ENCODE measurements at regions not wholly inside any gene's neighbourhood (a gene's known extent, or its start where the extent isn't known, plus 50 kb on each side); places are given as distances from the start of the nearest gene placed in this dataset.
A peak's percentile ranks its signal among the peaks of the same experiment; 100 is the strongest.

DNA sequence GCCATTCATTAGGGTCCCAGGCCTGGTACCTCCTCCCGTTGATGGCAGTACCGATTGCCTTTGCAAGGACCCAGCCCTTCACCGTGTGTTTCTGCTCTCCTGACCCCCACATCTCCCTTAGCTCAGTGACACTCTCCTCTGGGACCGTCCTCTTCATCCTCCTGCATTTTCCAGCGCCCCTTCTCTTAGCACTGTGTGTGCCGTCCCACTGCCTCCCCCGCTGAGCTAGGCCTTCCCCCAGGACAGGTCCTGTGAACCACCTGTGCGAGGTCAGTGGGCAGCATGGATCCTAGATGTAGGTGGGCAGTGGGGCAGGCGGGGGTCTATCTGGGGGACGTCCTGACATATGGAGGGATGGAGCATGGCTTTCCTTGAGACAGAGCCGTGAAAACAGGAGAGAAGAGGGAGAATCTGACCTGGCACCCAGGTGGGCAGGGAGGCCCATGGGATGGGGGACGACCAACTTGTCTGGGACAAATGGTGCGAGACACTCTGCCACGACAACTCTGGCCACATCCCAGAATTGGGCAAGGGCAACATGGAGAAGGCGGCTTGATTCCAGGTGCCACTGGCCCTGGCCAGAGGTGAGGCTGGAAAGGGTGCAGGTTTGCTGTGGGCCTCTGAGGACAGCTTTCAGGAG, 87.7 kb upstream of the ALDH1L1 start:
- CTCF ChIA-PET = interaction anchor here in 1 of 2 donors (0.6 kb wide), 1 partner anchor 200 kb away, joined by 3 read pairs; no protein-coding TSS in a partner anchor
- H3K27ac ChIP-seq (ENCODE audit: low read length) = no peak overlapping the region
- Mint-ChIP-seq H3K27ac (peak overlapping the region in 1 of 2 donors; percentile 52), H3K9me3 (no peaks in the 10 kb centered on the region), H3K27me3 (peaks cover 15 to 30% of the 10 kb centered on the region in 2 donors), H3K4me1 (peaks cover 0 to 6% (median 0%) of the 10 kb centered on the region in 3 donors), H3K36me3 (no peaks in the 10 kb centered on the region), H3K4me3 (no peak overlapping the region)
- peaks cover 0 to 51% of the 10 kb centered on the region in 2 experiments for H3K27me3 ChIP-seq (replicated peaks in 1 of 2; ENCODE audit: control insufficient read depth in 2 of 2, extremely low read depth in 1 of 2, insufficient read depth in 2 of 2, low read length in 1 of 2)
- DNase-seq (no peak), ATAC-seq (replicated peaks in 1 of 4) (no peak)
- H3K4me1 ChIP-seq (ENCODE audit: control insufficient read depth in 1 of 2, extremely low read depth in 1 of 2, insufficient read depth in 2 of 2, low read length in 2 of 2) = no peaks in the 10 kb centered on the region
- H3K4me3 ChIP-seq (ENCODE audit: control insufficient read depth in 1 of 2, extremely low read depth in 1 of 2, low read length in 1 of 2) = no peak overlapping the region
- POLR2A ChIA-PET = no interaction called here
- WGBS (ENCODE audit: insufficient coverage) = 66% methylated on average over 12 of the region's 15 CpGs
- no peaks in the 10 kb centered on the region for H3K9me3 ChIP-seq
- H3K36me3 ChIP-seq (ENCODE audit: control insufficient read depth in 2 of 2, extremely low read depth in 1 of 2, insufficient read depth in 1 of 2, low read length in 1 of 2) = no peaks in the 10 kb centered on the region

DNA sequence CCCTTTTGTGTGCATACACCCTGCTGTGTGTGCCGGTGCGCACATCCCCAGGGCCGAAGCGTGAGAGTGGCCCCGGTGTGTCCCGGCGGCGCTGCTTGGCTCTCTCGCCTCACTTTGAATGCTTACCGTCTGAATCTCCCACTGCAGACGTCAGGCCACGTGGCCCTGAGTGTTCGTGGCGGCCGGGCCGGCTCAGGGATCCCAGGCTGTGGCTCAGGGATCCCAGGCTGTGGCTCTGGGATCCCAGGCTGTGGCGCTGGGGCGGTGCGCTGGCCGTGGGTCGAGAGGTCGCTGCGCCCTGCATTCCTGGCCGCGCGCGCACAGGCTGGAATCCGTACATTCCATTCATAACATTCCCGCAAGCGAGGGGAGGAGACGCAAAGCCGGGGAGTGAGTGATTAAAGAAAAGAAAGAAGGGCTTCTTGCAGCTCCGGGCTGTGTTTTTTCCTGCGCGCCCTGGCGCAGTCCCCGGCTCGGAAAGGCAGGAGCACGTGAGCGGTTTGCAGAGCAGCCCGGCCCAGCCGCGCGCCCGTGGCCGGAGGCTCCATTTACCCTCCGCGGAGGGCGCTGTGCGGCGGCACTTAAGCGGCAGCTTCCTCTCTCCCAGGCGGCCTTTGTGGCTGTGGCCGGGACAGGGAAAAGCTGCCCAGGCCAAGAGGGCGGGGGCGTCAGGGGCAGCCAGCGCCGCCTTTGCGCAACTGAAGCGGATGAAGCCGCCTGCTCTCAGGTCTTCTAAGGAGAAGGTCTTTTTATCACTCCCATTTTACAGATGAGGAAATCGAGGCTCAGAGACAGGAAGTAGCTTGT, 87.0 kb upstream of the ALDH1L1 start:
- Mint-ChIP-seq H3K27me3 (peaks cover 20 to 31% of the 10 kb centered on the region in 2 donors), H3K36me3 (no peaks in the 10 kb centered on the region), H3K27ac (no peak overlapping the region), H3K9me3 (no peaks in the 10 kb centered on the region), H3K4me3 (no peak overlapping the region), H3K4me1 (peaks cover 0 to 6% (median 0%) of the 10 kb centered on the region in 3 donors)
- Histone ChIP-seq H3K36me3 (ENCODE audit: control insufficient read depth in 2 of 2, extremely low read depth in 1 of 2, insufficient read depth in 1 of 2, low read length in 1 of 2) (no peaks in the 10 kb centered on the region), H3K4me3 (ENCODE audit: control insufficient read depth in 1 of 2, extremely low read depth in 1 of 2, low read length in 1 of 2) (no peak overlapping the region), H3K4me1 (ENCODE audit: control insufficient read depth in 1 of 2, extremely low read depth in 1 of 2, insufficient read depth in 2 of 2, low read length in 2 of 2) (no peaks in the 10 kb centered on the region), H3K9me3 (no peaks in the 10 kb centered on the region), H3K27me3 (replicated peaks in 1 of 2; ENCODE audit: control insufficient read depth in 2 of 2, extremely low read depth in 1 of 2, insufficient read depth in 2 of 2, low read length in 1 of 2) (peaks cover 0 to 52% of the 10 kb centered on the region in 2 experiments), H3K27ac (ENCODE audit: low read length) (no peak overlapping the region)
- ChIA-PET CTCF (no interaction called here), POLR2A (no interaction called here)
- DNase-seq (no peak), ATAC-seq (replicated peaks in 1 of 4) (no peak)
- 11% methylated on average over 46 of the region's 62 CpGs for WGBS (ENCODE audit: insufficient coverage)

- Histone ChIP-seq H3K36me3 (ENCODE audit: control insufficient read depth in 2 of 2, extremely low read depth in 1 of 2, insufficient read depth in 1 of 2, low read length in 1 of 2) (no peaks in the 10 kb centered on the region), H3K9me3 (no peaks in the 10 kb centered on the region), H3K4me1 (ENCODE audit: control insufficient read depth in 1 of 2, extremely low read depth in 1 of 2, insufficient read depth in 2 of 2, low read length in 2 of 2) (no peaks in the 10 kb centered on the region), H3K4me3 (ENCODE audit: control insufficient read depth in 1 of 2, extremely low read depth in 1 of 2, low read length in 1 of 2) (no peak overlapping the region), H3K27me3 (replicated peaks in 1 of 2; ENCODE audit: control insufficient read depth in 2 of 2, extremely low read depth in 1 of 2, insufficient read depth in 2 of 2, low read length in 1 of 2) (peaks cover 0 to 57% of the 10 kb centered on the region in 2 experiments), H3K27ac (ENCODE audit: low read length) (no peak overlapping the region)
- CTCF ChIA-PET = no interaction called here
- no peaks in the 10 kb centered on the region for H3K36me3 Mint-ChIP-seq
- WGBS (ENCODE audit: insufficient coverage) = 59% methylated on average over 6 of the region's 8 CpGs
- H3K4me3 Mint-ChIP-seq = no peak overlapping the region
- H3K27me3 Mint-ChIP-seq = peaks cover 22 to 34% of the 10 kb centered on the region in 2 donors
- no peak for ATAC-seq (replicated peaks in 1 of 4)
- no peaks in the 10 kb centered on the region for H3K9me3 Mint-ChIP-seq
- no peak for DNase-seq
- no peak overlapping the region for H3K27ac Mint-ChIP-seq
- H3K4me1 Mint-ChIP-seq = peaks cover 0 to 6% (median 0%) of the 10 kb centered on the region in 3 donors
- POLR2A ChIA-PET = no interaction called here
Observed at GRCh38 chr3:126266850-126267168, 86.4 kb upstream of the ALDH1L1 start.

DNA sequence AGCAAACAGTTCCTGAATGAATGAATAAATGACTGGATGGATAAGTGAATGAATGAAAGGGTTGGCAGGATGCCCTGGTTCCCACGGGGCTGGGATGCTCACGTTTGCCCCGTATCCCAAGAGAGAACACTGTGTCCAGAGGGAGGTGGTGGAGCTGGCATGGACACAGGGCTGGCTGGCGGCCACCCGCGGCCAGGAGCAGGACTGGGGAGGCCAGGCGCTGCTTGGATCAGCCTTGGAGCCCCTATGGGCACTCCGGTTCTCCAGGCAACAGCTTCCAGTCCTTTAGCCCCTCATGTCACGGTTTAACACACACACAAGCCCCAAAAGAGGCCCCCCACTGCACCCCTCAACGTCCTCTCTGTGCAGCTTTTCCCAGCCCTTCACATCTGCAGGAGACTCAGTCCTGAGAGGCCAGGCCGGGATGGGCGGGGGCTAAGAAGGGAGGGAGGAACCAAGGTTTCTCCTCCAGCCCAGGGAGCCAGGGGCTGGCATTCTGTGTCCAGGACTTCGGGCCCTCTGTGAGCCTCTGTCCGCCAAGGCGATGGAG, 86.0 kb upstream of the ALDH1L1 start:
- H3K9me3 ChIP-seq = no peaks in the 10 kb centered on the region
- H3K27ac Mint-ChIP-seq = no peak overlapping the region

GRCh38 chr3:126264952-126265351, 84.6 kb upstream of the ALDH1L1 start:
- Histone ChIP-seq H3K4me1 (ENCODE audit: control insufficient read depth in 1 of 2, extremely low read depth in 1 of 2, insufficient read depth in 2 of 2, low read length in 2 of 2) (no peaks in the 10 kb centered on the region), H3K36me3 (ENCODE audit: control insufficient read depth in 2 of 2, extremely low read depth in 1 of 2, insufficient read depth in 1 of 2, low read length in 1 of 2) (no peaks in the 10 kb centered on the region), H3K9me3 (no peaks in the 10 kb centered on the region), H3K4me3 (ENCODE audit: control insufficient read depth in 1 of 2, extremely low read depth in 1 of 2, low read length in 1 of 2) (no peak overlapping the region), H3K27ac (ENCODE audit: low read length) (no peak overlapping the region), H3K27me3 (replicated peaks in 1 of 2; ENCODE audit: control insufficient read depth in 2 of 2, extremely low read depth in 1 of 2, insufficient read depth in 2 of 2, low read length in 1 of 2) (peaks cover 0 to 57% of the 10 kb centered on the region in 2 experiments)
- 51% methylated on average over 3 of the region's 12 CpGs for WGBS (ENCODE audit: insufficient coverage)
- H3K4me1 Mint-ChIP-seq = peaks cover 0 to 6% (median 0%) of the 10 kb centered on the region in 3 donors
- peaks cover 29 to 37% of the 10 kb centered on the region in 2 donors for H3K27me3 Mint-ChIP-seq
- H3K27ac Mint-ChIP-seq = no peak overlapping the region
- no peak overlapping the region for H3K4me3 Mint-ChIP-seq
- ATAC-seq (replicated peaks in 1 of 4) = no peak
- H3K9me3 Mint-ChIP-seq = no peaks in the 10 kb centered on the region
- H3K36me3 Mint-ChIP-seq = no peaks in the 10 kb centered on the region
- ChIA-PET POLR2A (no interaction called here), CTCF (no interaction called here)
- DNase-seq = no peak

More for the DNA sequence above, 86.0 kb upstream of the ALDH1L1 start:
- ATAC-seq (replicated peaks in 1 of 4) (no peak), DNase-seq (no peak)
- POLR2A ChIA-PET = no interaction called here
- Histone ChIP-seq H3K36me3 (ENCODE audit: control insufficient read depth in 2 of 2, extremely low read depth in 1 of 2, insufficient read depth in 1 of 2, low read length in 1 of 2) (no peaks in the 10 kb centered on the region), H3K4me1 (ENCODE audit: control insufficient read depth in 1 of 2, extremely low read depth in 1 of 2, insufficient read depth in 2 of 2, low read length in 2 of 2) (no peaks in the 10 kb centered on the region), H3K4me3 (ENCODE audit: control insufficient read depth in 1 of 2, extremely low read depth in 1 of 2, low read length in 1 of 2) (no peak overlapping the region), H3K27me3 (replicated peaks in 1 of 2; ENCODE audit: control insufficient read depth in 2 of 2, extremely low read depth in 1 of 2, insufficient read depth in 2 of 2, low read length in 1 of 2) (peaks cover 0 to 57% of the 10 kb centered on the region in 2 experiments), H3K27ac (ENCODE audit: low read length) (no peak overlapping the region)
- CTCF ChIA-PET = no interaction called here
- Mint-ChIP-seq H3K36me3 (no peaks in the 10 kb centered on the region), H3K4me3 (no peak overlapping the region), H3K27me3 (peaks cover 26 to 37% of the 10 kb centered on the region in 2 donors), H3K9me3 (no peaks in the 10 kb centered on the region), H3K4me1 (peaks cover 0 to 6% (median 0%) of the 10 kb centered on the region in 3 donors)
- 74% methylated on average over 12 of the region's 15 CpGs for WGBS (ENCODE audit: insufficient coverage)

DNA sequence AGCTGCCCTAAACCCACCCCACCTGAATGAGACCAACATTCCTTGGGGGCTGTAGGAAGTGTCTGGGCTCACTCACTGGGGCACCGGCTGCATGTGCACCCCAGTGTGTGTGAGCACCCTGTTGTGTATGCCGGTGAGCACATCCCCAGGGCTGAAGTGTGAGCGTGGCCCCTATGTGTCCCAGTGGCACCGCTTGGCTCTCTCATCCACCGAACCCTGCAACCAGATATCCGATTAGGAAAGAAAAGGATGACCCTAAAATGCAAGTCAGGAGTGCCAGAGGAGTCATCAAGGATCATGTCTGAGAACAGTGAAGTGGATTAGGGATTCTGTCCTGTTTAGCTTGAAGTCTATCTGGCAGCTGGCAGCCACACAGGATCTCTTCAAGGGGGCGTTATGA, 84.0 kb upstream of the ALDH1L1 start:
- CTCF ChIA-PET = no interaction called here
- Mint-ChIP-seq H3K27ac (no peak overlapping the region), H3K36me3 (no peaks in the 10 kb centered on the region), H3K27me3 (peaks cover 29 to 36% of the 10 kb centered on the region in 2 donors), H3K9me3 (no peaks in the 10 kb centered on the region), H3K4me1 (peaks cover 0 to 6% (median 0%) of the 10 kb centered on the region in 3 donors), H3K4me3 (no peak overlapping the region)
- Histone ChIP-seq H3K27me3 (replicated peaks in 1 of 2; ENCODE audit: control insufficient read depth in 2 of 2, extremely low read depth in 1 of 2, insufficient read depth in 2 of 2, low read length in 1 of 2) (peaks cover 0 to 56% of the 10 kb centered on the region in 2 experiments), H3K9me3 (no peaks in the 10 kb centered on the region), H3K36me3 (ENCODE audit: control insufficient read depth in 2 of 2, extremely low read depth in 1 of 2, insufficient read depth in 1 of 2, low read length in 1 of 2) (no peaks in the 10 kb centered on the region), H3K4me3 (ENCODE audit: control insufficient read depth in 1 of 2, extremely low read depth in 1 of 2, low read length in 1 of 2) (no peak overlapping the region), H3K4me1 (ENCODE audit: control insufficient read depth in 1 of 2, extremely low read depth in 1 of 2, insufficient read depth in 2 of 2, low read length in 2 of 2) (no peaks in the 10 kb centered on the region), H3K27ac (ENCODE audit: low read length) (no peak overlapping the region)
- POLR2A ChIA-PET = no interaction called here
- 80% methylated on average over 7 of the region's 7 CpGs for WGBS (ENCODE audit: insufficient coverage)
- ATAC-seq (replicated peaks in 1 of 4) = no peak
- DNase-seq = no peak
